ENCODE measurements at regions not wholly inside any gene's neighbourhood (a gene's known extent, or its start where the extent isn't known, plus 50 kb on each side); places are given as distances from the start of the nearest gene placed in this dataset.

GRCh38 chr4:13184199-13184598 is 299.9 kb downstream of the RAB28 start:
- in situ Hi-C loops (cut with MboI) (no loop called here), intact Hi-C loops (cut with micrococcal nuclease) (no loop called here)
- no peak overlapping the region for H2AFZ ChIP-seq (ENCODE audit: low read depth, low read length)
- H3K27me3 ChIP-seq (ENCODE audit: control insufficient read depth in 2 of 2, insufficient read depth in 2 of 2, low read length in 2 of 2) = no peaks in the 10 kb centered on the region
- ChIA-PET CTCF (ENCODE audit: low intra/inter-chr PET ratio) (no interaction called here), POLR2A (no interaction called here)
- no peak for DNase-seq (ENCODE audit: extremely low read depth in 1 of 4, low spot score in 3 of 4)
- no peak overlapping the region for H3K9ac ChIP-seq (ENCODE audit: insufficient read depth in 1 of 2, low read depth in 2 of 2, low read length in 2 of 2)
- no peak for ATAC-seq
- no peaks in the 10 kb centered on the region for H3K9me3 ChIP-seq (replicated peaks; ENCODE audit: control insufficient read depth, insufficient read depth, low read depth, low read length)
- no peak overlapping the region for H3K27ac ChIP-seq (ENCODE audit: extremely low read depth, low read depth, low read length)
- 22% methylated on average over 2 of the region's 2 CpGs for WGBS (ENCODE audit: insufficient coverage, low coverage, missing lambda C conversion rate)
- H3K9me1 ChIP-seq (ENCODE audit: control insufficient read depth, insufficient read depth, low read length) = no peaks in the 10 kb centered on the region
- no peak overlapping the region for H3K4me3 ChIP-seq
- no TSS peak for BruUV-seq (replicated peaks)
- no peak overlapping the region for H3K4me2 ChIP-seq (ENCODE audit: insufficient read depth, low read length)
- TF ChIP-seq PHB (CRISPR knock-in tag; IDR thresholded peaks at IDR 0.05) = no peak
- TF ChIP-seq BDP1 (IDR thresholded peaks at IDR 0.05; ENCODE audit: insufficient read depth, insufficient read length) = no peak
- no peak for TF ChIP-seq CEBPB (tag; IDR thresholded peaks at IDR 0.05)
- no peak for TF ChIP-seq HNRNPH1 (optimal IDR thresholded peaks at IDR 0.05; ENCODE audit: low read depth, low read length)
- no peak for TF ChIP-seq FOXP4 (CRISPR knock-in tag; IDR thresholded peaks at IDR 0.05; ENCODE audit: borderline replicate concordance)
- no peak for TF ChIP-seq TAF9B (IDR thresholded peaks at IDR 0.05; ENCODE audit: partially characterized antibody)
- TF ChIP-seq ETV5 (CRISPR knock-in tag; IDR thresholded peaks at IDR 0.05; ENCODE audit: low read depth) = no peak
- no peak for TF ChIP-seq CHD2 (IDR thresholded peaks at IDR 0.05; ENCODE audit: low read depth, low read length)
- no peaks in the 10 kb centered on the region for H4K20me1 ChIP-seq (replicated peaks; ENCODE audit: control insufficient read depth, insufficient read depth, low read length)
- H3K36me3 ChIP-seq (ENCODE audit: control insufficient read depth, insufficient read depth, low read length) = no peaks in the 10 kb centered on the region
- no peak for FAIRE-seq
- no peaks in the 10 kb centered on the region for H3K79me2 ChIP-seq (ENCODE audit: control insufficient read depth, insufficient read depth, low read length)
- no peaks in the 10 kb centered on the region for H3K4me1 ChIP-seq (replicated peaks in 1 of 2; ENCODE audit: control insufficient read depth in 2 of 2, insufficient read depth in 2 of 2, low read length in 2 of 2)

Measured in K562 (cell line).